ENCODE measurements at regions not wholly inside any gene's neighbourhood (a gene's known extent, or its start where the extent isn't known, plus 50 kb on each side); places are given as distances from the start of the nearest gene placed in this dataset.

- TF ChIP-seq POLR2AphosphoS5 (IDR thresholded peaks at IDR 0.05) (no peak), CTCF (IDR thresholded peaks at IDR 0.05 in 8 of 11, conservative IDR thresholded peaks at IDR 0.05 in 3 of 11) (no peak), POLR2A (IDR thresholded peaks at IDR 0.05) (no peak)
These were observed 67.9 kb upstream of the STX18 start for GRCh38 chr4:4609622-4610334.

All from spleen (tissue), 7 donors.